ENCODE measurements at regions not wholly inside any gene's neighbourhood (a gene's known extent, or its start where the extent isn't known, plus 50 kb on each side); places are given as distances from the start of the nearest gene placed in this dataset.

DNA sequence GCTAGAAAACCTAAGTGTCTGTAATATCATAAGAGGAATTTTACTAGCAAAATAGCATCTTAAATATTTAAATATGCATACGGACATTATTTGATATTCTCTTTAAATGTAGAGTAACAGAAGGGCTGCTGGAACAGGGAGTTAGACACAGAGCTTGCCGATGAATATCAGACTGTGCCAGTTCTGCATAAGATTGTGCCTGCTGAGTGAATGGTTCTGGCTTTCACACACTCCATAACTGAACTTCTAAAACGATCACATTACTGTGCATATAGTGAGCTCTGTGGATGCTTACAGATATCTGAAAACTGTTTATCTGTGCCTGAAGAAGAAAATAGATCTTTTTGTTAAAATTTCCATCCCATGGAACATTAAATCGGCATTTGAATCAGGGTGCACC, 867.4 kb upstream of the PCDH10 start:
- TF ChIP-seq CTCF (IDR thresholded peaks at IDR 0.05): no peak
- no peak overlapping the region for H3K4me3 ChIP-seq
- no peak overlapping the region for H3K27ac ChIP-seq
- DNase-seq (ENCODE audit: low spot score): no peak

DNA sequence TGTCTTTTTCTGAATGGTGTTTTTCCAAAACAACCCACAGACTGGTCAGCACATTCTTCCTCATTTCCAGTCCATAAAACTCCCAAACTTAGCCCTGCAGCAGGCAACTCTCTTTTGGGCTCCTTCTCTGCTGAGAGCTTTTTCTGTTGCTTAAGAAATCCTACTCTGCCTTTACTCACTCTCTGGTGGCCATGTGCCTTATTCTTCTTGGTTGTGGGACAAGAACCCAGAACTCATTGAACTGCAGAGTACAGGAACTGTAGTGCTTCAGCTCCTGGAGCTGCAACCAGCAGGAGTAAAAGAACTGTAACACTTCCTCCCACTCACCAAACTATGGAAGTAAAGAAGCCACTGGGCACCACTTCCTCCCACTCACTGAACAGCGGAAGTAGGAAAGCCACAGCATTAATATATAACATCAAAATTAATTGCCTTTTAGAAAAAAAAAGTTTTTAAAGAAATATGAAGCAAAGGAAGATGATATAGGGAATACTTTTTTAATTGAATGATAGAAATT, 864.1 kb upstream of the PCDH10 start:
- DNase-seq (ENCODE audit: low spot score): no peak
- H3K27ac ChIP-seq: no peak overlapping the region
- no peak overlapping the region for H3K4me3 ChIP-seq
- no peak for TF ChIP-seq CTCF (IDR thresholded peaks at IDR 0.05)

DNA sequence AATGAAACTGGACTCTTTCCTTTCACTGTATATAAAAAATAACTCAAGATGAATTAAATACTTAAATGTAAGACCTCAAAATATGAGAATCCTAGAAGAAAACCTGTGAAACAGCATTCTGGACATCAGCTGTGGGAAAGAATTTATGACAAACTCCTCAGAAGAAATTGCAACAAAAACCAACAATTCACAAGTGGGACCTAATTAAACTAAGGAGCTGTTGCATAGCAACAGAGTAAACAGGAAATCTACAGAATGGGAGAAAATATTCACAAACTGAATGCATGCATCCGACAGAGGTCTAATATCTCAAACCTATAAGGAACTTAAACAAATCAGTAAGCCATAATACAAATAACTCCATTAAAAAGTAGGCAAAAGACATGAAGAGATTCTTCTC, 851.7 kb upstream of the PCDH10 start:
- no peak for TF ChIP-seq CTCF (IDR thresholded peaks at IDR 0.05)
- Histone ChIP-seq H3K4me3 (no peak overlapping the region), H3K27ac (no peak overlapping the region)
- DNase-seq (ENCODE audit: low spot score): no peak

GRCh38 chr4:132299841-132300240, 849.3 kb upstream of the PCDH10 start:
- no peak for TF ChIP-seq CTCF (IDR thresholded peaks at IDR 0.05)
- H3K27ac ChIP-seq: no peak overlapping the region
- no peak overlapping the region for H3K4me3 ChIP-seq
- DNase-seq (ENCODE audit: low spot score): no peak

DNA sequence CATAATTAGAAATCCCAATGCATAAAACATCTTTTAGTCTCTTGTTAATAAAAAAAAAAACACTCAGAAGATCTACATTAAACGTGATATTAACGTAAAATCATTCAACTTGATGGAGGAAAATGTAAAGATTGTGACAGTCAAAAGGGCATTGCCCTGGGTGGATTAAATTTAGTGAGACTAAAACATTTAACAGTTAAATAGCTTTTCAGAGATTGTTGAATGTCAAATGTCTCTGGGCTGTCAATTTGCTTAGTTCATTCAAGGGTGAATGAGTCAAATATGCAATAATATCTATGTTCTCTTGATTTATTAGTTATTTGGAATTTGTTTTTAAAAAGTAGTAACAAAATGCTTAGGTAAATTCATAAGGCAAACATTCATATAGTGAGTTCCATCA, 836.6 kb upstream of the PCDH10 start:
- no peak for TF ChIP-seq CTCF (IDR thresholded peaks at IDR 0.05)
- H3K4me3 ChIP-seq: no peak overlapping the region
- no peak overlapping the region for H3K27ac ChIP-seq
- no peak for DNase-seq (ENCODE audit: low spot score)

GRCh38 chr4:132313852-132314251, 835.2 kb upstream of the PCDH10 start:
- no peak for TF ChIP-seq CTCF (IDR thresholded peaks at IDR 0.05)
- Histone ChIP-seq H3K4me3 (no peak overlapping the region), H3K27ac (no peak overlapping the region)
- no peak for DNase-seq (ENCODE audit: low spot score)

- H3K4me3 ChIP-seq: no peak overlapping the region
- no peak for TF ChIP-seq CTCF (IDR thresholded peaks at IDR 0.05)
- DNase-seq (ENCODE audit: low spot score): no peak
- no peak overlapping the region for H3K27ac ChIP-seq
Measured at GRCh38 chr4:132316738-132317137, 832.4 kb upstream of the PCDH10 start.

Measured in coronary artery (tissue), 2 donors.